B cell (primary cell): ENCODE measurements at regions not wholly inside any gene's neighbourhood (a gene's known extent, or its start where the extent isn't known, plus 50 kb on each side); places are given as distances from the start of the nearest gene placed in this dataset.

Experiments used
- ATAC-seq: fragments of 200-7000 bp; cut with Tn5 transposase; one replicate; pipeline ENCODE4 v1.10.0; 2021; ENCODE audit warnings: low read depth, mild to moderate bottlenecking, moderate number of reproducible peaks, moderate library complexity
- CTCF ChIA-PET: fragments of 350-600 bp; sonication (Branson Sonifier 250); formaldehyde crosslinking; loops from one replicate; lab custom pipeline; 2021; ENCODE audit warnings: antibody characterized with exemption, inconsistent platforms; lab: Charles Lee
- POLR2A ChIA-PET: fragments of 350-600 bp; sonication (Branson Sonifier 250); formaldehyde crosslinking; loops from one replicate; lab custom pipeline; 2021; ENCODE audit warnings: antibody characterized with exemption; lab: Charles Lee
- DNase-seq: peaks from one replicate; pipeline ENCODE4 v3.0.0; 2013
- H2AFZ ChIP-seq: 2 replicates; pipeline ENCODE4 v1.6.1; 2012; ENCODE audit warnings: mild to moderate bottlenecking, low read depth, low read length; ENCODE audit not compliant: insufficient read depth, poor library complexity, severe bottlenecking
- H3K27ac ChIP-seq, 2 donors: 1 replicate in 1 of 2; 2 replicates in 1 of 2; pipeline ENCODE4 v1.5.1; 2012 to 2013; ENCODE audit warnings: low read length in 2 of 2, mild to moderate bottlenecking in 2 of 2, moderate library complexity in 1 of 2
- H3K27me3 ChIP-seq, 4 experiments: fragments of 200-600 bp in 1 of 4; sonication (generic) in 1 of 4; replicated peaks in 1 of 4; 1 replicate in 2 of 4; 2 replicates in 2 of 4; pipeline versions ENCODE4 v1.6.1 to v1.7.0; 2013 to 2016; ENCODE audit warnings: low read length in 3 of 4, mild to moderate bottlenecking in 2 of 4, mixed read lengths in 1 of 4, moderate library complexity in 1 of 4; ENCODE audit not compliant: insufficient read depth in 4 of 4, control insufficient read depth in 3 of 4; ENCODE audit errors: control extremely low read depth in 1 of 4
- H3K36me3 ChIP-seq, 2 experiments: replicated peaks in 1 of 2; 1 replicate in 1 of 2; 2 replicates in 1 of 2; pipeline versions ENCODE4 v1.6.1 to v1.7.1; 2013; ENCODE audit warnings: low read length in 1 of 2; ENCODE audit not compliant: insufficient read depth in 2 of 2, control insufficient read depth in 1 of 2; ENCODE audit errors: control extremely low read depth in 1 of 2, extremely low read depth in 1 of 2
- H3K4me1 ChIP-seq, 2 donors: fragments of 200-600 bp in 1 of 2; sonication (generic) in 1 of 2; 1 replicate in 1 of 2; 2 replicates in 1 of 2; pipeline versions ENCODE4 v1.5.1 to v1.6.1; 2013 to 2017; ENCODE audit warnings: low read length in 2 of 2; ENCODE audit not compliant: control insufficient read depth in 2 of 2, insufficient read depth in 2 of 2
- H3K4me2 ChIP-seq: replicated peaks from 2 replicates; pipeline ENCODE3; 2012; ENCODE audit warnings: mild to moderate bottlenecking, low read depth, low read length; ENCODE audit not compliant: poor library complexity, severe bottlenecking
- H3K4me3 ChIP-seq, 5 experiments: fragments of 200-600 bp in 1 of 5; sonication (generic) in 1 of 5; 1 replicate in 3 of 5; 2 replicates in 2 of 5; pipeline versions ENCODE4 v1.5.1 to v1.7.0; 2011 to 2016; ENCODE audit warnings: low read length in 4 of 5, mild to moderate bottlenecking in 4 of 5, low read depth in 2 of 5, control low read depth in 1 of 5, moderate library complexity in 1 of 5; ENCODE audit not compliant: insufficient read depth in 1 of 5; ENCODE audit errors: control extremely low read depth in 1 of 5, extremely low read depth in 1 of 5
- H3K79me2 ChIP-seq: fragments of 200-600 bp; sonication (generic); one replicate; pipeline ENCODE4 v1.6.0; 2016; ENCODE audit warnings: low read length; ENCODE audit not compliant: control insufficient read depth, insufficient read depth
- H3K9ac ChIP-seq: fragments of 200-600 bp; sonication (generic); 2 replicates; pipeline ENCODE4 v1.6.1; 2017; ENCODE audit warnings: mild to moderate bottlenecking, low read length, moderate library complexity
- H3K9me3 ChIP-seq, 3 donors: one replicate each; pipeline versions ENCODE4 v1.6.1 to v1.7.1; 2013; ENCODE audit warnings: low read length in 2 of 3; ENCODE audit not compliant: control insufficient read depth in 2 of 3, insufficient read depth in 1 of 3; ENCODE audit errors: control extremely low read depth in 1 of 3
- H4K20me1 ChIP-seq: 2 replicates; pipeline ENCODE4 v1.6.0; 2012; ENCODE audit warnings: mild to moderate bottlenecking, low read length; ENCODE audit not compliant: insufficient read depth, control insufficient read depth, poor library complexity, severe bottlenecking
- H3K27ac Mint-ChIP-seq: one replicate; pipeline ENCODE4 v1.8.0; 2021; ENCODE audit warnings: mixed read lengths
- H3K27me3 Mint-ChIP-seq: one replicate; pipeline ENCODE4 v1.8.0; 2021; ENCODE audit warnings: mixed read lengths
- H3K4me1 Mint-ChIP-seq: one replicate; pipeline ENCODE4 v1.8.0; 2021; ENCODE audit warnings: mixed read lengths
- H3K4me3 Mint-ChIP-seq: one replicate; pipeline ENCODE4 v1.8.0; 2021; ENCODE audit warnings: mixed read lengths
- H3K9me3 Mint-ChIP-seq: one replicate; pipeline ENCODE4 v1.8.0; 2022; ENCODE audit warnings: mixed read lengths; ENCODE audit not compliant: insufficient read depth
- CTCF ChIP-seq: fragments of 200-600 bp; IDR thresholded peaks from one replicate; pipeline ENCODE4 v1.8.0; 2022; ENCODE audit warnings: antibody characterized with exemption, mild to moderate bottlenecking
- EZH2 ChIP-seq: IDR thresholded peaks from 2 replicates; pipeline ENCODE4 v1.6.1; 2012; ENCODE audit warnings: borderline replicate concordance, low read depth, mild to moderate bottlenecking, moderate library complexity, low read length; ENCODE audit not compliant: insufficient read depth, poor library complexity, severe bottlenecking
- WGBS: methylation state at CpG from one replicate; pipeline ENCODE4 v1.1.5; 2013; ENCODE audit warnings: missing lambda C conversion rate; ENCODE audit not compliant: insufficient coverage; 5-methylcytosine and 5-hydroxymethylcytosine counted together
- intact Hi-C: fragments of 100-400 bp; cut with micrococcal nuclease; formaldehyde crosslinking; loops from one replicate; pipeline ENCODE4 v1.10.0; 2022

GRCh38 chr5:76030343-76030742 lies 52.8 kb upstream of the SV2C start:
- Histone ChIP-seq H3K9ac (no peak overlapping the region), H3K79me2 (no peaks in the 10 kb centered on the region), H3K36me3 (no peaks in the 10 kb centered on the region), H3K9me3 (no peaks in the 10 kb centered on the region), H3K4me2 (no peak overlapping the region), H3K4me1 (no peaks in the 10 kb centered on the region), H2AFZ (no peak overlapping the region), H4K20me1 (no peaks in the 10 kb centered on the region), H3K4me3 (no peak overlapping the region), H3K27me3 (peaks cover 0 to 3% (median 0%) of the 10 kb centered on the region in 4 experiments), H3K27ac (no peak overlapping the region)
- CTCF ChIA-PET: no interaction called here
- TF ChIP-seq CTCF (no peak), EZH2 (no peak)
- H3K4me3 Mint-ChIP-seq: no peak overlapping the region
- peaks cover under 1% of the 10 kb centered on the region for H3K9me3 Mint-ChIP-seq
- POLR2A ChIA-PET: interaction anchor here (0.6 kb wide), 1 partner anchor 438 kb away, joined by 3 read pairs; no protein-coding TSS in a partner anchor
- H3K27ac Mint-ChIP-seq: no peak overlapping the region
- H3K27me3 Mint-ChIP-seq: peaks cover 21% of the 10 kb centered on the region
- DNase-seq: no peak
- no peak for ATAC-seq
- 87% methylated on average over 3 of the region's 5 CpGs for WGBS
- intact Hi-C loops: no loop called here
- no peaks in the 10 kb centered on the region for H3K4me1 Mint-ChIP-seq

GRCh38 chr5:76029739-76030138 lies 53.4 kb upstream of the SV2C start:
- no peak overlapping the region for H3K27ac ChIP-seq
- ATAC-seq (no peak), DNase-seq (peak; percentile 6)
- no peaks in the 10 kb centered on the region for H3K36me3 ChIP-seq
- ChIA-PET POLR2A (no interaction called here), CTCF (no interaction called here)
- Mint-ChIP-seq H3K4me1 (no peaks in the 10 kb centered on the region), H3K9me3 (no peaks in the 10 kb centered on the region), H3K4me3 (no peak overlapping the region), H3K27ac (no peak overlapping the region), H3K27me3 (peaks cover 18% of the 10 kb centered on the region)
- H3K4me2 ChIP-seq: no peak overlapping the region
- no peaks in the 10 kb centered on the region for H3K9me3 ChIP-seq
- no peak for TF ChIP-seq EZH2
- TF ChIP-seq CTCF: no peak
- no peak overlapping the region for H2AFZ ChIP-seq
- H3K4me1 ChIP-seq: no peaks in the 10 kb centered on the region
- 100% methylated on average over 2 of the region's 5 CpGs for WGBS
- no peaks in the 10 kb centered on the region for H4K20me1 ChIP-seq
- H3K9ac ChIP-seq: no peak overlapping the region
- no peaks in the 10 kb centered on the region for H3K79me2 ChIP-seq
- peaks cover 0 to 3% (median 0%) of the 10 kb centered on the region in 4 experiments for H3K27me3 ChIP-seq
- no peak overlapping the region for H3K4me3 ChIP-seq
- intact Hi-C loops: no loop called here
